Breast epithelium (tissue), 4 donors: ENCODE measurements at regions not wholly inside any gene's neighbourhood (a gene's known extent, or its start where the extent isn't known, plus 50 kb on each side); places are given as distances from the start of the nearest gene placed in this dataset.
"Not testable (repeated sequence)": the region's sequence is repeated elsewhere in the genome, so short reads cannot be mapped to it uniquely, and the experiment has no call there.

Experiments used
- DNase-seq, 2 donors: peaks; one replicate each; pipeline ENCODE4 v3.0.0-alpha.2; 2019; ENCODE audit warnings: low spot score in 2 of 2
- H3K27ac ChIP-seq, 2 donors: fragments of 200-600 bp; sonication (generic) in 1 of 2; one replicate each; pipeline ENCODE4 v1.5.1; 2016 to 2019; ENCODE audit warnings: mild to moderate bottlenecking in 1 of 2
- H3K27me3 ChIP-seq, 2 donors: fragments of 200-600 bp; sonication (generic) in 1 of 2; one replicate each; pipeline versions ENCODE4 v1.5.1 to v1.6.0; 2017 to 2019; ENCODE audit warnings: control low read depth in 1 of 2, mild to moderate bottlenecking in 1 of 2
- H3K36me3 ChIP-seq: fragments of 200-600 bp; one replicate; pipeline ENCODE4 v1.5.1; 2019
- H3K4me1 ChIP-seq, 2 donors: fragments of 200-600 bp; sonication (generic); one replicate each; pipeline ENCODE4 v1.5.1; 2016 to 2019; ENCODE audit warnings: control low read depth in 1 of 2
- H3K4me3 ChIP-seq, 3 donors: fragments of 200-600 bp; sonication (generic); 1 replicate in 2 of 3; 2 replicates in 1 of 3; pipeline ENCODE4 v1.5.1; 2016 to 2019; ENCODE audit warnings: mild to moderate bottlenecking in 3 of 3, moderate library complexity in 2 of 3
- H3K9me3 ChIP-seq, 2 donors: fragments of 200-600 bp; sonication (generic) in 1 of 2; one replicate each; pipeline ENCODE4 v1.5.1; 2016 to 2019; ENCODE audit warnings: control low read depth in 1 of 2
- CTCF ChIP-seq, 3 donors: fragments of 450-650 bp; IDR thresholded peaks; one replicate each; pipeline ENCODE4 v1.5.1; 2016 to 2017; ENCODE audit warnings: antibody characterized with exemption in 3 of 3, mild to moderate bottlenecking in 3 of 3, moderate library complexity in 3 of 3
- POLR2A ChIP-seq: fragments of 450-650 bp; IDR thresholded peaks from one replicate; pipeline ENCODE4 v1.6.1; 2016; ENCODE audit warnings: antibody characterized with exemption, mild to moderate bottlenecking, moderate library complexity
- POLR2AphosphoS5 ChIP-seq, 3 donors: sonication (generic); formaldehyde crosslinking; IDR thresholded peaks; one replicate each; pipeline ENCODE4 v1.6.1; 2017; ENCODE audit warnings: antibody characterized with exemption in 3 of 3
- intact Hi-C: fragments of 100-400 bp; cut with DNase I; formaldehyde crosslinking; loops from one replicate; pipeline ENCODE4 v1.15.1; 2023; ENCODE audit warnings: low total_unique reads

DNA sequence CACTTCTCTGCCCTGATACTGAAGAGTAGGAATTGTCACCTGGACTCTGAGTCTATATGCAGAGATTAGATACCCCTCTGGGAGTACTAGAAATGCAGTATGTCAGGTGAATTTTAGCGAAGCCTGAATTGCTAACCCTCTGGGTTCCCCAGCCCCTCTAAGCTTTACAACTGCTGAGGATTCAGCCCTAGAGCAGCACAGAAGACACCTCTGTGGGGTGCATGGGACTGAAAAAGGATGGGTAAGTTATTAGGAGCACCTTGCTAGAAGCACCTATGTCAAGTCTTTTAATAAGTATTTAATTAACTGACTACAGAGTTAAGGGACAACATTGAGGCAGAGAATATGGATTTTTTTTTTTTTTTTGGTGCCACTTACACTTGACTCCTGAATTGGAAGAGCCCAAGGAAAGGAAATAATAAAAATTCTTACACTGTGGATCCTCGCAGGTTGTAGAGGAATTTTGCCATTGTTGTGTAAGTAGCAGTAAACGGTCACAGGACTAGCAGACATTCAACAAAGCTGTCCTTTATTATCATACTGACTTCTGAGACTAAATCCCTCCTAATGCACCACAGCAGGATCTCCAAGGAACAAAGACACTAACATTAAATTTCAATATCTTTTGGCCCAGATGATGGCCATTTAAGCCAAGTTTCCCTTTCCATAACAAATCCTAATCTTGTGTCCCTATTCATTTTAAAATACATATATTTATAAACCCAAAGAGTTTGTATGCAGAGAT lies 253.2 kb downstream of the ANKRD50 start:
- Histone ChIP-seq H3K27ac (no peak overlapping the region), H3K27me3 (no peaks in the 10 kb centered on the region), H3K9me3 (peaks cover 15 to 25% of the 10 kb centered on the region in 2 donors), H3K36me3 (no peaks in the 10 kb centered on the region), H3K4me3 (no peak overlapping the region), H3K4me1 (no peaks in the 10 kb centered on the region)
- no peak for TF ChIP-seq POLR2A
- no peak for TF ChIP-seq CTCF (IDR thresholded peaks at IDR 0.05)
- no peak for TF ChIP-seq POLR2AphosphoS5 (IDR thresholded peaks at IDR 0.05)
- DNase-seq: no peak
- intact Hi-C loops: no loop called here

- H3K9me3 ChIP-seq: peaks cover 15 to 25% of the 10 kb centered on the region in 2 donors
- no peak for TF ChIP-seq POLR2A
- TF ChIP-seq POLR2AphosphoS5 (IDR thresholded peaks at IDR 0.05): no peak
- TF ChIP-seq CTCF (IDR thresholded peaks at IDR 0.05): no peak
- DNase-seq: no peak
- intact Hi-C loops: no loop called here
- H3K27ac ChIP-seq: no peak overlapping the region
- no peaks in the 10 kb centered on the region for H3K4me1 ChIP-seq
- H3K36me3 ChIP-seq: no peaks in the 10 kb centered on the region
- no peaks in the 10 kb centered on the region for H3K27me3 ChIP-seq
- no peak overlapping the region for H3K4me3 ChIP-seq
Measured at GRCh38 chr4:124459941-124460310, 252.6 kb downstream of the ANKRD50 start.

DNA sequence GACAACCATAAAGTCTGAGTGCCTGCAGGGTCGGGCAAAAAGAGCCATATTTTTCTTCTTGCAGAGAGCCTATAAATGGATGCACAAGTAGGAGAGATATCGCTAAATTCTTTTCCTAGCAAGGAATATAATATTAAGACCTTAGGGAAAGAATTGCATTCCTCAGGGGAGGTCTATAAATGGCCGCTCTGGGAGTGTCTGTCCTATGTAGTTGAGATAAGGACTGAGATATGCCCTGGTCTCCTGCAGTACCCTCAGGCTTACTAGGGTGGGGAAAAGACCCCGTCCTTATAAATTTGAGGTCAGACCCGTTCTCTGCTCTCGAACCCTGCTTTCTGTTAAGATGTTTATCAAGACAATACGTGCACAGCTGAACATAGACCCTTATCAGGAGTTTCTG lies 250.9 kb downstream of the ANKRD50 start:
- peaks cover 15 to 25% of the 10 kb centered on the region in 2 donors for H3K9me3 ChIP-seq
- H3K4me1 ChIP-seq, DNase-seq, H3K27ac ChIP-seq, H3K36me3 ChIP-seq, H3K27me3 ChIP-seq, intact Hi-C loops, H3K4me3 ChIP-seq: not testable (repeated sequence)

- Histone ChIP-seq H3K4me3 (no peak overlapping the region), H3K9me3 (peaks cover 15 to 25% of the 10 kb centered on the region in 2 donors), H3K36me3 (no peaks in the 10 kb centered on the region), H3K27me3 (no peaks in the 10 kb centered on the region), H3K27ac (no peak overlapping the region), H3K4me1 (no peaks in the 10 kb centered on the region)
- TF ChIP-seq POLR2A (no peak), CTCF (IDR thresholded peaks at IDR 0.05) (no peak), POLR2AphosphoS5 (IDR thresholded peaks at IDR 0.05) (no peak)
- intact Hi-C loops: no loop called here
- DNase-seq: no peak
Measured at GRCh38 chr4:124462954-124463828, 249.3 kb downstream of the ANKRD50 start.

DNA sequence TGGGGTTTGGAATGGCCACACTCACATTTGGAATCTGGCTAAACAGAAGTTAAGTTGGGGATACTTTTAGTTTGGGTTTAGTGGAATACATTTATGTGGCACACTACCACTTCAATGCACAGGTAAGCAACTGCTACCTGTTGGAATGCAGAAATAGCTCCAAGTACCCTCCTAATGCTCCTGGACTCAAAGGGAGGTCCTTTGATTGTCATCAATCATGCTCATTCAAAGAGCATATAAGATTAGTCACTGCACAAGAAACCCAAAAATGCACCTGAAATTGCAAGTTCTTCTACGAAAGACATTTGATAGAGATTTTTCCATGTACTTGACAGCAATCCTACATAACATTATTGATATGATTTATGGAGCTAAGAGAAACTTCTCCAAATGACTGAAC lies 247.7 kb downstream of the ANKRD50 start:
- intact Hi-C loops: no loop called here
- no peaks in the 10 kb centered on the region for H3K36me3 ChIP-seq
- no peaks in the 10 kb centered on the region for H3K4me1 ChIP-seq
- TF ChIP-seq POLR2A (no peak), POLR2AphosphoS5 (IDR thresholded peaks at IDR 0.05) (no peak), CTCF (IDR thresholded peaks at IDR 0.05) (no peak)
- peaks cover 15 to 25% of the 10 kb centered on the region in 2 donors for H3K9me3 ChIP-seq
- no peaks in the 10 kb centered on the region for H3K27me3 ChIP-seq
- H3K4me3 ChIP-seq: no peak overlapping the region
- DNase-seq: no peak
- no peak overlapping the region for H3K27ac ChIP-seq
